ENCODE measurements at regions not wholly inside any gene's neighbourhood (a gene's known extent, or its start where the extent isn't known, plus 50 kb on each side); places are given as distances from the start of the nearest gene placed in this dataset.

DNA sequence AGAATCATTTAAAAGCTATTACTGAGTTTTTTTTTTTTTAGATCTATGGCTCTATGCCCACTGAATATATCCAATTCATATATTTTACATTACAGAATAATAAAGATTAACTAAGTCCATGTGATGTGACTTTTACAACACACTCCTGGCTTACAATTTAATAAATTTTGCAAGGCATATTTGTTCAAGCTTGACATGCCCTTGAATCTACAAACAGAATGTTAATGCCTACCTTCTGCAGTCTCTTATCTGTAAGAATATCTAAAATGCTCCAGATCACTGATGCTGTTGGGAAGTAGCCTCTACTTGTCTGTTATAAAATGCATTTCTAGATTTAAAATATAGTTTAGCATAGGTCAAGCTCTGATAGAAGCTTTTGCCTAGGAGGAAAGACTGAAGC, 100.7 kb upstream of the RASGEF1B start:
- no peak for DNase-seq
- TF ChIP-seq, protein P1, sequence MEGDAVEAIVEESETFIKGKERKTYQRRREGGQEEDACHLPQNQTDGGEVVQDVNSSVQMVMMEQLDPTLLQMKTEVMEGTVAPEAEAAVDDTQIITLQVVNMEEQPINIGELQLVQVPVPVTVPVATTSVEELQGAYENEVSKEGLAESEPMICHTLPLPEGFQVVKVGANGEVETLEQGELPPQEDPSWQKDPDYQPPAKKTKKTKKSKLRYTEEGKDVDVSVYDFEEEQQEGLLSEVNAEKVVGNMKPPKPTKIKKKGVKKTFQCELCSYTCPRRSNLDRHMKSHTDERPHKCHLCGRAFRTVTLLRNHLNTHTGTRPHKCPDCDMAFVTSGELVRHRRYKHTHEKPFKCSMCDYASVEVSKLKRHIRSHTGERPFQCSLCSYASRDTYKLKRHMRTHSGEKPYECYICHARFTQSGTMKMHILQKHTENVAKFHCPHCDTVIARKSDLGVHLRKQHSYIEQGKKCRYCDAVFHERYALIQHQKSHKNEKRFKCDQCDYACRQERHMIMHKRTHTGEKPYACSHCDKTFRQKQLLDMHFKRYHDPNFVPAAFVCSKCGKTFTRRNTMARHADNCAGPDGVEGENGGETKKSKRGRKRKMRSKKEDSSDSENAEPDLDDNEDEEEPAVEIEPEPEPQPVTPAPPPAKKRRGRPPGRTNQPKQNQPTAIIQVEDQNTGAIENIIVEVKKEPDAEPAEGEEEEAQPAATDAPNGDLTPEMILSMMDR (IDR thresholded peaks at IDR 0.05; ENCODE audit: low read depth, low read length) = no peak
- H3K4me3 ChIP-seq (ENCODE audit: low read depth, low read length) = no peak overlapping the region

DNA sequence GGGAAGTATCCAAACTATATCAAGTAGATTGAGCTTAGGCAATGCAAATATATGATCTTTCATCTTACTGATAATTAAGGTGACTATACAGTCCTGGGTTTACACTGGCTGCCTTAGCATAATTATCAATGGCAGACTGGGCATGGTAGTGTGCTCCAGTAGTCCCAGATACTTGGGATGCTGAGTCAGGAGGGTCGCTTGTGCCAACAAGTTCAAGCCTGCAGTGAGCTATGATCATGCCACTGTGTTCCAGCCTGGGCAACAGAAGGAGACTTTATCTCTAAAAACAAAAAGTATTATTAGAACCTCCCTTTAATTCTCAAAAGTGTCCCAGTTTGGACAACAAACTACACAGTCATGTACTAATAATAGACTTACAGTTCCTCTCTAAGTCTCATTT, 99.4 kb upstream of the RASGEF1B start:
- no peaks in the 10 kb centered on the region for H3K4me1 ChIP-seq
- TF ChIP-seq, protein P1 (IDR thresholded peaks at IDR 0.05; ENCODE audit: low read depth, low read length) = no peak
- H3K4me3 ChIP-seq (ENCODE audit: low read depth, low read length) = no peak overlapping the region
- no peaks in the 10 kb centered on the region; the same call in 1 of the 2 replicates for H3K27me3 ChIP-seq
- no peak for DNase-seq
- H3K36me3 ChIP-seq = no peaks in the 10 kb centered on the region
- no peaks in the 10 kb centered on the region for H3K9me3 ChIP-seq

More for the DNA sequence above, 100.7 kb upstream of the RASGEF1B start:
- H3K4me1 ChIP-seq = no peaks in the 10 kb centered on the region
- no peaks in the 10 kb centered on the region for H3K9me3 ChIP-seq
- no peaks in the 10 kb centered on the region for H3K36me3 ChIP-seq
- no peaks in the 10 kb centered on the region; the same call in 1 of the 2 replicates for H3K27me3 ChIP-seq

DNA sequence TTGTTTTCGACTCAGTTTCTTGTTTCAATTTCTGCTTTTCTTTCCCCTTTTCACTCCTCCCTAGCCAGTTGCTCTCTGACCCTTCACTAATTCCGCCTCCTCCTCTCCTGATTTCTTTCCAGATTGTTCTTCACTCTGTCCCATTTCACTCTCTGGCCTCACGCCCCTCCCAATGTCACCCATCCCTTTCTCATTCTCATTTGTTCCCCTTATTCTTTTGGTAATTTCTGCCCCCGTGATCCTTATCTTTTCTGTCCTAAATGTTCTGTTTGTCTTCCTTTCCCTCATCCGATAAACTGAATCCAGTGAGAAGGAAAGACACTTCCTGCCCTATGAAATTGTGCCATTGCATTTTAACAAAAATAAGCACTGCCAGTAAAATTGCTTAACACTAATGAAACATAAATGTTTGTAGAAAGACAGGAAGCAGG, 94.5 kb upstream of the RASGEF1B start:
- no peak for DNase-seq
- H3K4me1 ChIP-seq = no peaks in the 10 kb centered on the region
- TF ChIP-seq, protein P1 (IDR thresholded peaks at IDR 0.05; ENCODE audit: low read depth, low read length) = no peak

DNA sequence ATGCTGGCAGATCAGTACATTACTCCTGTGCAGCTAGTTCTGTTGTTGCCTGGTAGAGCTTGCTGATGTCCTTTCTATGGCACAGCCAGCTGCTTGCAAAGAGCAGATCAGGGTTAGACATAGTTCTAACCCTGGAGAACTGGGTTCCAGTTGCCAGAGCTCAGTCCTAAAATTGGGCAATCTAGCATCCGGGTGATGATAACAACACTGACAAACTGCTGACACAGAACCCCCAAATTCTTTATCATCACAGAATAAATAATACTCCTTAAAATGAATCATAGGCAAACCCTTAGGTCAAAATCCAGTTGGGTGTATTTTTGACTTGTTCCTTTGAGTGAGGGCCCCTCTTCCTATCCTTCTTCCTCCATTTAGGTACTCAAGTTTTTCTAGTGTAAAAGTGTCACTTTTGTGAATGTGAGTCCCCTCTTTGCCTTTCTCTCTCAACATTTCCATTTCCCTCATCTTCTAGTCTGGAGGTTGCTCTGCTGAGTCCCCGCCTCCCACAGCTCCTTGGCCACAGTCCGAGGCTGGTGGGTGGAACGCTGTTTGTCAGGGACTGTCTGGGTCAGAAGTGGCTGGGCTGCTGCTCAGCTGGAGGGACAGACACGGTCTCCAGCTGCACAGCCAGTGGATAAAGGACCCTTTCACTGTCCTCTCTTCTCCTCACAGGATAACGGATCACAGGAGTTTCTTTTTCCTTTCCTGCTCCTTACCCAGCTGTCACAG, 93.6 kb upstream of the RASGEF1B start:
- TF ChIP-seq, protein P1 (IDR thresholded peaks at IDR 0.05; ENCODE audit: low read depth, low read length) = no peak
- Histone ChIP-seq H3K4me3 (ENCODE audit: low read depth, low read length) (no peak overlapping the region), H3K9me3 (no peaks in the 10 kb centered on the region), H3K4me1 (no peaks in the 10 kb centered on the region), H3K36me3 (no peaks in the 10 kb centered on the region), H3K27me3 (no peaks in the 10 kb centered on the region)
- DNase-seq = no peak

More for the DNA sequence above, 94.5 kb upstream of the RASGEF1B start:
- no peak overlapping the region for H3K4me3 ChIP-seq (ENCODE audit: low read depth, low read length)
- no peaks in the 10 kb centered on the region for H3K27me3 ChIP-seq
- no peaks in the 10 kb centered on the region for H3K36me3 ChIP-seq
- H3K9me3 ChIP-seq = no peaks in the 10 kb centered on the region

DNA sequence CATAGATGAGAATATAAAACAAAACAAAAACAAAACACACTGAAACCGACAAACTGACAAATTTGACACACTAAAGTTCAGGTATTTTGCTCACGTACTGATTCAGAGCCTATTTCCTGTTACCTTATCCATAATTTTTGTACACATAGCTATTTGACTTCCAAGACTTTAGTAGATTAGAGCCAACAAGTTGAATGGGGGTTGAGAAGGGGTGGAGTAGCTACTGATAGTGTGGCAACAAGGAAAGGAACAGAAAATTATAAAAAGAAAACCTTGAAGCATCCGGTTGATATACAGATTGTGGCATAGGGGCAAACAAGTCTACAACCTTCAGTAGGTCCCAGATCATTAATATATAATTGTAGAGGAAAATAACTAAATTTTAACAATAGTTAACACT, 92.3 kb upstream of the RASGEF1B start:
- no peak for DNase-seq
- Histone ChIP-seq H3K4me1 (no peaks in the 10 kb centered on the region), H3K4me3 (ENCODE audit: low read depth, low read length) (no peak overlapping the region), H3K27me3 (no peaks in the 10 kb centered on the region), H3K36me3 (no peaks in the 10 kb centered on the region), H3K9me3 (no peaks in the 10 kb centered on the region)
- TF ChIP-seq, protein P1 (IDR thresholded peaks at IDR 0.05; ENCODE audit: low read depth, low read length) = no peak

DNA sequence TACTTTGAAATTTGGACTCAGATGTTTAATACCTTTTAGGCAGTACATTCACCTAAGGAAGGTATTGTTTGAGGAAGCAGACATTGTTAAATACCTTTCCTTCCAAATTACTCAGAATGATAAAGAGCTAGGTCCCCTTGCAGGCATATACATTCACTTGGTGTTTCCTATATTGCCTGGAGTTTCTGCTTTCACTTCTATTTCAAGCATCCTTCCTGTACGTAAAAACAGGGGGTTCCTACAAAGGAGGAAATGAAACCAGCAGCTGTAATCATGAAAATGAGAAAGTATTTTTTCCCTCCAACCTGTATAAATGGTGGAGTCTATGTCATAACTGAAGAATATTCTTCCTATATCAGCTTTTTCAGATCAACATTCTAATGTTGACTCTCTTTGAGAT, 90.4 kb upstream of the RASGEF1B start:
- Histone ChIP-seq H3K27me3 (no peaks in the 10 kb centered on the region), H3K4me1 (no peaks in the 10 kb centered on the region), H3K4me3 (ENCODE audit: low read depth, low read length) (no peak overlapping the region), H3K9me3 (no peaks in the 10 kb centered on the region), H3K36me3 (no peaks in the 10 kb centered on the region)
- TF ChIP-seq, protein P1 (IDR thresholded peaks at IDR 0.05; ENCODE audit: low read depth, low read length) = no peak
- no peak for DNase-seq

Data from BE2C (cell line).